ENCODE measurements at regions not wholly inside any gene's neighbourhood (a gene's known extent, or its start where the extent isn't known, plus 50 kb on each side); places are given as distances from the start of the nearest gene placed in this dataset.

DNA sequence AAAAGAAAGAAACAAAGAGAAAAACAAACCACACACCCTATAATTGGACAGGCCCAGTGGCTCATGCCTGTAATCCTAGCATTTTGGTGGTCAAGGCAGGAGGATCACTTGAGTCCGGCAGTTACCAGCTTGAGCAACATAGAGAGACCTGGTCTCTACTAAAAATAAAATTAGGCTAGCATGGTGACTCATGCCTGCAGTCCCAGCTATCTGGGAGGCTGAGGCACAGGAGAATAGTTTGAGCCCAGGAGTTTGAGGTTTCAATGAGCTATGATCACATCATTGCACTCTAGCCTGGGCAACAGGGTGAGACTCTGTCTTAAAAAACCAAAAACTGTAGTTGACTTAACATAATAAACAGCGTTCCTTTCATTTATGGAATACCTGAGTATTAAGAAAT lies 72.3 kb upstream of the ST3GAL6 start:
- no peaks in the 10 kb centered on the region for H3K9me2 ChIP-seq (ENCODE audit: insufficient read depth, low read length)
- BruUV-seq (replicated peaks) = no TSS peak
- no peaks in the 10 kb centered on the region for H3K4me1 ChIP-seq (ENCODE audit: insufficient read depth, low read length, poor library complexity, severe bottlenecking)
- DNase-seq (ENCODE audit: low spot score) = no peak
- no peaks in the 10 kb centered on the region for H3K9me3 ChIP-seq (ENCODE audit: low read length)
- H3K4me3 ChIP-seq (ENCODE audit: low read depth, low read length, poor library complexity, severe bottlenecking) = no peak overlapping the region
- no peaks in the 10 kb centered on the region for H3K79me2 ChIP-seq (ENCODE audit: insufficient read depth, low read depth, low read length)
- CTCF ChIA-PET (ENCODE audit: unreplicated experiment) = no interaction called here
- H3K36me3 ChIP-seq (ENCODE audit: insufficient read depth, low read length) = no peaks in the 10 kb centered on the region
- H3K4me2 ChIP-seq (ENCODE audit: low read length) = no peak overlapping the region
- intact Hi-C loops (cut with micrococcal nuclease; ENCODE audit: unreplicated experiment) = no loop called here
- POLR2A ChIA-PET = interaction anchor here (0.7 kb wide), 2 partner anchors 59 to 700 kb away, joined by 3 to 7 read pairs; no protein-coding TSS in a partner anchor
- H2AFZ ChIP-seq (ENCODE audit: low read length) = no peak overlapping the region
- H3K27ac ChIP-seq (ENCODE audit: low read depth, low read length, poor library complexity, severe bottlenecking) = no peak overlapping the region
- no peak for TF ChIP-seq EZH2phosphoT487 (IDR thresholded peaks at IDR 0.05; ENCODE audit: borderline replicate concordance, low read depth, low read length)
- TF ChIP-seq, protein P1, sequence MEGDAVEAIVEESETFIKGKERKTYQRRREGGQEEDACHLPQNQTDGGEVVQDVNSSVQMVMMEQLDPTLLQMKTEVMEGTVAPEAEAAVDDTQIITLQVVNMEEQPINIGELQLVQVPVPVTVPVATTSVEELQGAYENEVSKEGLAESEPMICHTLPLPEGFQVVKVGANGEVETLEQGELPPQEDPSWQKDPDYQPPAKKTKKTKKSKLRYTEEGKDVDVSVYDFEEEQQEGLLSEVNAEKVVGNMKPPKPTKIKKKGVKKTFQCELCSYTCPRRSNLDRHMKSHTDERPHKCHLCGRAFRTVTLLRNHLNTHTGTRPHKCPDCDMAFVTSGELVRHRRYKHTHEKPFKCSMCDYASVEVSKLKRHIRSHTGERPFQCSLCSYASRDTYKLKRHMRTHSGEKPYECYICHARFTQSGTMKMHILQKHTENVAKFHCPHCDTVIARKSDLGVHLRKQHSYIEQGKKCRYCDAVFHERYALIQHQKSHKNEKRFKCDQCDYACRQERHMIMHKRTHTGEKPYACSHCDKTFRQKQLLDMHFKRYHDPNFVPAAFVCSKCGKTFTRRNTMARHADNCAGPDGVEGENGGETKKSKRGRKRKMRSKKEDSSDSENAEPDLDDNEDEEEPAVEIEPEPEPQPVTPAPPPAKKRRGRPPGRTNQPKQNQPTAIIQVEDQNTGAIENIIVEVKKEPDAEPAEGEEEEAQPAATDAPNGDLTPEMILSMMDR (conservative IDR thresholded peaks at IDR 0.05; ENCODE audit: low read length) = no peak
- no peaks in the 10 kb centered on the region for H4K20me1 ChIP-seq (ENCODE audit: insufficient read depth, low read length)

DNA sequence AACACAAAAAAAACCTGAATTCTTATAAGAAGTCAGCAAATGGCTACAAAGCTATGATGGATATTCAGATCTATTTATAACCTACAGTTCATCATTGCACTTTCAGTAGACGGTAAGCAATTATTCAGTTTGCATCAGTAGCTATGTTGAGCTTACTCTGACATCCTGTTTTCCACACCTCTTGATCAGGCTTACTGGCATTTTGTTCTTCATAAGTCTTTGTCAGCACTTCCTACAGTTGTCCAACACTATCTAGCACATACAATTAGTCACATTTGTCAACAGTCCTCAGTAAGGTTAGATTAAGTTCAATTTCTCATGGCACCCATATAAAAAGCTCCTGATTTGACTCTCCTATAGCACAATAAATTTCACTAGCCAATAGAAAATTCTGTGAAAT lies 71.2 kb upstream of the ST3GAL6 start:
- TF ChIP-seq EZH2phosphoT487 (IDR thresholded peaks at IDR 0.05; ENCODE audit: borderline replicate concordance, low read depth, low read length) = no peak
- TF ChIP-seq, protein P1 (conservative IDR thresholded peaks at IDR 0.05; ENCODE audit: low read length) = no peak
- no peaks in the 10 kb centered on the region for H3K9me3 ChIP-seq (ENCODE audit: low read length)
- no peaks in the 10 kb centered on the region for H3K79me2 ChIP-seq (ENCODE audit: insufficient read depth, low read depth, low read length)
- ChIA-PET CTCF (ENCODE audit: unreplicated experiment) (no interaction called here), POLR2A (no interaction called here)
- H2AFZ ChIP-seq (ENCODE audit: low read length) = no peak overlapping the region
- no peak overlapping the region for H3K4me2 ChIP-seq (ENCODE audit: low read length)
- no peaks in the 10 kb centered on the region for H3K9me2 ChIP-seq (ENCODE audit: insufficient read depth, low read length)
- intact Hi-C loops (cut with micrococcal nuclease; ENCODE audit: unreplicated experiment) = no loop called here
- H3K4me3 ChIP-seq (ENCODE audit: low read depth, low read length, poor library complexity, severe bottlenecking) = no peak overlapping the region
- no peaks in the 10 kb centered on the region for H3K36me3 ChIP-seq (ENCODE audit: insufficient read depth, low read length)
- DNase-seq (ENCODE audit: low spot score) = no peak
- no peak overlapping the region for H3K27ac ChIP-seq (ENCODE audit: low read depth, low read length, poor library complexity, severe bottlenecking)
- no peaks in the 10 kb centered on the region for H4K20me1 ChIP-seq (ENCODE audit: insufficient read depth, low read length)
- BruUV-seq (replicated peaks) = no TSS peak
- H3K4me1 ChIP-seq (ENCODE audit: insufficient read depth, low read length, poor library complexity, severe bottlenecking) = no peaks in the 10 kb centered on the region

DNA sequence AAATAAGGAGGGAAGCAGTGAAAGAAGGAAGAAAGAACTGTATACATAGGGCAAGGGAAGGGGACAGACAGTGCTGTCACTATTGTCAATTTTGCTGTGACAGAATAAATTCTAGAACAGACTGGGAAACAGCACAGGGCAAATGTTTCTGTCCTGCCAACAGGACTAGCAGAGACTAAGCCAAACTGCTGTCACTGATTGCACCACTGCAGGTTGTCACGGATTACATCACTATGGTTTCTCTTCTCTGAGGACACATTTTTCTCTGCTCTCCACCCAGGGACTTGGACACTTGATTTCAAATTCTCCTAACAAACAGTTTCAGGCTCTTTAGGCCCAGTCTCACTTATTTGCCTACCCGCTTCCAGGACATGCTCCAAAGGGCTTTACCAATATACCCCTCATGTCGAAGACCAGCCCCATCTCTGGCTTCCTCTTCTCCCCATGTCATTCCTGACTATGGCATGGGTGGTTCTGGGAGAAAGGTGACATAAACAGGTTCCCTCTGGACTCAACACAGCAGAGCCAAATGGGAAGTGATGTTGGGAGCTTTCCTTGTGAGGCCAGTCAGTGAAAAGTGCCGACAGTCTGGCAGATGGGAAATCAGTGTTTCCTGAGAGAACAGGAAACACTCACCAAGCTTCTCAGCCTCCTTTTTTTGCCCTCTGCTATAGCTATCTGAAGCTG lies 70.2 kb upstream of the ST3GAL6 start:
- ChIA-PET POLR2A (no interaction called here), CTCF (ENCODE audit: unreplicated experiment) (no interaction called here)
- DNase-seq (ENCODE audit: low spot score) = no peak
- Histone ChIP-seq H3K79me2 (ENCODE audit: insufficient read depth, low read depth, low read length) (no peaks in the 10 kb centered on the region), H2AFZ (ENCODE audit: low read length) (no peak overlapping the region), H3K4me3 (ENCODE audit: low read depth, low read length, poor library complexity, severe bottlenecking) (no peak overlapping the region), H3K4me1 (ENCODE audit: insufficient read depth, low read length, poor library complexity, severe bottlenecking) (no peaks in the 10 kb centered on the region), H3K9me3 (ENCODE audit: low read length) (no peaks in the 10 kb centered on the region), H3K36me3 (ENCODE audit: insufficient read depth, low read length) (no peaks in the 10 kb centered on the region), H3K27ac (ENCODE audit: low read depth, low read length, poor library complexity, severe bottlenecking) (no peak overlapping the region), H3K9me2 (ENCODE audit: insufficient read depth, low read length) (no peaks in the 10 kb centered on the region), H3K4me2 (ENCODE audit: low read length) (no peak overlapping the region), H4K20me1 (ENCODE audit: insufficient read depth, low read length) (no peaks in the 10 kb centered on the region)
- intact Hi-C loops (cut with micrococcal nuclease; ENCODE audit: unreplicated experiment) = no loop called here
- BruUV-seq (replicated peaks) = no TSS peak
- TF ChIP-seq, protein P1 (conservative IDR thresholded peaks at IDR 0.05; ENCODE audit: low read length) = no peak
- no peak for TF ChIP-seq EZH2phosphoT487 (IDR thresholded peaks at IDR 0.05; ENCODE audit: borderline replicate concordance, low read depth, low read length)

Measured in OCI-LY7 (cell line).